ENCODE measurements at regions not wholly inside any gene's neighbourhood (a gene's known extent, or its start where the extent isn't known, plus 50 kb on each side); places are given as distances from the start of the nearest gene placed in this dataset.

- no peak for TF ChIP-seq ISL1 (CRISPR knock-in tag; IDR thresholded peaks at IDR 0.05)
- no peak for TF ChIP-seq ZC3H10 (CRISPR knock-in tag; IDR thresholded peaks at IDR 0.05)
- no peak for TF ChIP-seq OSR1 (CRISPR knock-in tag; IDR thresholded peaks at IDR 0.05)
- TF ChIP-seq ESRRG (CRISPR knock-in tag; IDR thresholded peaks at IDR 0.05): no peak
- TF ChIP-seq PATZ1 (CRISPR knock-in tag; IDR thresholded peaks at IDR 0.05; ENCODE audit: borderline replicate concordance): no peak
- TF ChIP-seq CREB5 (CRISPR knock-in tag; IDR thresholded peaks at IDR 0.05; ENCODE audit: low read depth): no peak
- no peak for TF ChIP-seq ZNF8 (CRISPR knock-in tag; IDR thresholded peaks at IDR 0.05)
- TF ChIP-seq ZNF70 (CRISPR knock-in tag; IDR thresholded peaks at IDR 0.05): no peak
- TF ChIP-seq ZFP3 (CRISPR knock-in tag; IDR thresholded peaks at IDR 0.05): no peak
- TF ChIP-seq RARB (CRISPR knock-in tag; IDR thresholded peaks at IDR 0.05): no peak
These were observed 321.5 kb downstream of the NFIB start for GRCh38 chr9:13992138-13993088.

Measured in SK-N-SH treated with all-trans-retinoic acid at 6 μM for 48 hours (cell line).